H1 (cell line): ENCODE measurements at regions not wholly inside any gene's neighbourhood (a gene's known extent, or its start where the extent isn't known, plus 50 kb on each side); places are given as distances from the start of the nearest gene placed in this dataset.

Source experiments
- BACH1 ChIP-seq: IDR thresholded peaks from 2 replicates; pipeline ENCODE4 v1.6.1; 2012; ENCODE audit warnings: low read length, improper control_type of control experiment
- BCL11A ChIP-seq, 2 experiments: IDR thresholded peaks; one replicate each; pipeline ENCODE4 v1.6.1; 2011; ENCODE audit warnings: low read depth in 2 of 2, low read length in 2 of 2, mild to moderate bottlenecking in 2 of 2
- BRCA1 ChIP-seq: IDR thresholded peaks from 2 replicates; pipeline ENCODE4 v1.6.1; 2012; ENCODE audit warnings: low read depth, low read length, improper control_type of control experiment
- CHD1 ChIP-seq: IDR thresholded peaks from 2 replicates; pipeline ENCODE4 v1.6.1; 2012; ENCODE audit warnings: low read depth, low read length, improper control_type of control experiment
- EP300 ChIP-seq, 2 experiments: IDR thresholded peaks; 1 replicate in 1 of 2; 2 replicates in 1 of 2; pipeline ENCODE4 v1.6.1; 2011 to 2012; ENCODE audit warnings: low read depth in 2 of 2, low read length in 2 of 2, mild to moderate bottlenecking in 2 of 2, borderline replicate concordance in 1 of 2, inconsistent platforms in 1 of 2, moderate library complexity in 1 of 2
- SP4 ChIP-seq: IDR thresholded peaks from 2 replicates; pipeline ENCODE4 v1.6.1; 2012; ENCODE audit warnings: low read length, inconsistent platforms

GRCh38 chr7:25893436-25893835, 258.6 kb upstream of the NFE2L3 start (continued):
- TF ChIP-seq BCL11A (IDR thresholded peaks at IDR 0.05; ENCODE audit: low read depth in 2 of 2, low read length in 2 of 2) (no peak), BACH1 (no peak), EP300 (IDR thresholded peaks at IDR 0.05; ENCODE audit: borderline replicate concordance in 1 of 2, low read depth in 2 of 2, low read length in 2 of 2) (no peak), CHD1 (no peak), BRCA1 (no peak), SP4 (no peak)
- TF ChIP-seq, all 59 proteins: peak for 0
